Astrocyte (in vitro differentiated cells and primary cell): ENCODE measurements at regions not wholly inside any gene's neighbourhood (a gene's known extent, or its start where the extent isn't known, plus 50 kb on each side); places are given as distances from the start of the nearest gene placed in this dataset.

Source experiments
- DNase-seq: peaks from one replicate; pipeline ENCODE4 v3.0.0-alpha.2; 2010; ENCODE audit warnings: low read depth
- FAIRE-seq: peaks from 2 replicates; lab custom pipeline; 2011; peaks lifted over from hg19 to GRCh38; lab: Jason Lieb, UNC
- H2AFZ ChIP-seq: 2 replicates; pipeline ENCODE4 v1.6.0; 2012; ENCODE audit warnings: low read depth, low read length, inconsistent platforms
- H3K27ac ChIP-seq: 2 replicates; pipeline ENCODE4 v1.5.1; 2011; ENCODE audit warnings: low read depth, low read length, inconsistent platforms
- H3K27me3 ChIP-seq: 2 replicates; pipeline ENCODE4 v1.6.0; 2011; ENCODE audit warnings: low read length, inconsistent platforms; ENCODE audit not compliant: insufficient read depth
- H3K36me3 ChIP-seq: 2 replicates; pipeline ENCODE4 v1.5.1; 2011; ENCODE audit warnings: low read length, inconsistent platforms; ENCODE audit not compliant: insufficient read depth
- H3K4me1 ChIP-seq: 2 replicates; pipeline ENCODE4 v1.5.1; 2011; ENCODE audit warnings: low read length, inconsistent platforms; ENCODE audit not compliant: insufficient read depth
- H3K4me2 ChIP-seq: 2 replicates; pipeline ENCODE4 v1.6.0; 2012; ENCODE audit warnings: low read length, inconsistent platforms
- H3K4me3 ChIP-seq: 2 replicates; pipeline ENCODE4 v1.5.1; 2011; ENCODE audit warnings: low read depth, mild to moderate bottlenecking, low read length, inconsistent platforms; ENCODE audit not compliant: insufficient read depth
- H3K79me2 ChIP-seq: 2 replicates; pipeline ENCODE4 v1.6.0; 2012; ENCODE audit warnings: mild to moderate bottlenecking, low read length, inconsistent platforms; ENCODE audit not compliant: insufficient read depth
- H3K9ac ChIP-seq: 2 replicates; pipeline ENCODE4 v1.6.0; 2012; ENCODE audit warnings: mild to moderate bottlenecking, low read length, inconsistent platforms
- H3K9me3 ChIP-seq: 2 replicates; pipeline ENCODE4 v1.5.1; 2012; ENCODE audit warnings: low read depth, mild to moderate bottlenecking, low read length, inconsistent platforms; ENCODE audit not compliant: insufficient read depth
- H4K20me1 ChIP-seq: 2 replicates; pipeline ENCODE4 v1.6.0; 2012; ENCODE audit warnings: low read length, inconsistent platforms; ENCODE audit not compliant: insufficient read depth
- H3K27ac Mint-ChIP-seq: one replicate; pipeline ENCODE4 v1.8.0; 2021; ENCODE audit warnings: mild to moderate bottlenecking, mixed read lengths; ENCODE audit not compliant: unreplicated experiment
- H3K27me3 Mint-ChIP-seq: one replicate; pipeline ENCODE4 v1.8.0; 2021; ENCODE audit warnings: low read depth, mixed read lengths; ENCODE audit not compliant: unreplicated experiment
- H3K36me3 Mint-ChIP-seq: one replicate; pipeline ENCODE4 v1.8.0; 2021; ENCODE audit warnings: low read depth, mixed read lengths; ENCODE audit not compliant: unreplicated experiment
- H3K4me1 Mint-ChIP-seq: one replicate; pipeline ENCODE4 v1.8.0; 2021; ENCODE audit warnings: low read depth, mixed read lengths; ENCODE audit not compliant: unreplicated experiment
- H3K4me3 Mint-ChIP-seq: one replicate; pipeline ENCODE4 v1.8.0; 2021; ENCODE audit warnings: mild to moderate bottlenecking, moderate library complexity, mixed read lengths; ENCODE audit not compliant: unreplicated experiment
- H3K9me3 Mint-ChIP-seq: one replicate; pipeline ENCODE4 v1.8.0; 2021; ENCODE audit warnings: mild to moderate bottlenecking, mixed read lengths; ENCODE audit not compliant: unreplicated experiment
- CTCF ChIP-seq: IDR thresholded peaks from 2 replicates; pipeline ENCODE4 v1.5.1; 2011; ENCODE audit warnings: low read depth, mild to moderate bottlenecking, inconsistent platforms, low read length, moderate library complexity; ENCODE audit not compliant: insufficient read depth
- EZH2 ChIP-seq: IDR thresholded peaks from 2 replicates; pipeline ENCODE4 v1.6.1; 2012; ENCODE audit warnings: mild to moderate bottlenecking, low read length, inconsistent platforms; ENCODE audit not compliant: insufficient read depth

GRCh38 chr20:40488401-40488800 is 200.6 kb downstream of the MAFB start:
- DNase-seq (no peak), FAIRE-seq (no peak)
- peaks cover 2% of the 10 kb centered on the region for H3K36me3 Mint-ChIP-seq
- no peaks in the 10 kb centered on the region for H3K27me3 ChIP-seq
- no peaks in the 10 kb centered on the region for H3K4me1 ChIP-seq
- H3K27me3 Mint-ChIP-seq: peaks cover 17% of the 10 kb centered on the region
- H2AFZ ChIP-seq: no peak overlapping the region
- H3K27ac Mint-ChIP-seq: no peak overlapping the region
- no peak overlapping the region for H3K4me3 ChIP-seq
- H4K20me1 ChIP-seq: no peaks in the 10 kb centered on the region
- no peaks in the 10 kb centered on the region for H3K79me2 ChIP-seq
- no peak overlapping the region for H3K27ac ChIP-seq
- peaks cover 4% of the 10 kb centered on the region for H3K9me3 Mint-ChIP-seq
- peaks cover 5% of the 10 kb centered on the region for H3K4me1 Mint-ChIP-seq
- no peaks in the 10 kb centered on the region for H3K36me3 ChIP-seq
- TF ChIP-seq EZH2 (no peak), CTCF (no peak)
- H3K4me3 Mint-ChIP-seq: no peak overlapping the region
- no peak overlapping the region for H3K4me2 ChIP-seq
- no peaks in the 10 kb centered on the region for H3K9me3 ChIP-seq
- no peak overlapping the region for H3K9ac ChIP-seq

- FAIRE-seq (no peak), DNase-seq (no peak)
- Histone ChIP-seq H3K4me1 (no peaks in the 10 kb centered on the region), H3K79me2 (no peaks in the 10 kb centered on the region), H3K9ac (no peak overlapping the region), H3K9me3 (no peaks in the 10 kb centered on the region), H4K20me1 (no peaks in the 10 kb centered on the region), H3K4me3 (no peak overlapping the region), H3K4me2 (no peak overlapping the region), H3K27me3 (no peaks in the 10 kb centered on the region), H3K36me3 (no peaks in the 10 kb centered on the region), H2AFZ (no peak overlapping the region), H3K27ac (no peak overlapping the region)
- TF ChIP-seq CTCF (no peak), EZH2 (no peak)
- H3K27me3 Mint-ChIP-seq: peaks cover 11% of the 10 kb centered on the region
- peaks cover 2% of the 10 kb centered on the region for H3K36me3 Mint-ChIP-seq
- peaks cover 5% of the 10 kb centered on the region for H3K4me1 Mint-ChIP-seq
- no peaks in the 10 kb centered on the region for H3K9me3 Mint-ChIP-seq
- no peak overlapping the region for H3K27ac Mint-ChIP-seq
- H3K4me3 Mint-ChIP-seq: no peak overlapping the region
These were observed 202.7 kb downstream of the MAFB start for GRCh38 chr20:40486297-40486696.

GRCh38 chr20:40481743-40482458 is 207.1 kb downstream of the MAFB start:
- TF ChIP-seq EZH2 (no peak), CTCF (no peak)
- no peaks in the 10 kb centered on the region for H3K4me1 ChIP-seq
- H2AFZ ChIP-seq: no peak overlapping the region
- Mint-ChIP-seq H3K27ac (no peak overlapping the region), H3K4me1 (no peaks in the 10 kb centered on the region), H3K27me3 (peaks cover 6% of the 10 kb centered on the region), H3K4me3 (no peak overlapping the region), H3K9me3 (peaks cover 4% of the 10 kb centered on the region), H3K36me3 (no peaks in the 10 kb centered on the region)
- FAIRE-seq (no peak), DNase-seq (no peak)
- no peaks in the 10 kb centered on the region for H3K27me3 ChIP-seq
- H3K27ac ChIP-seq: no peak overlapping the region
- H3K36me3 ChIP-seq: no peaks in the 10 kb centered on the region
- H3K4me3 ChIP-seq: no peak overlapping the region
- H3K4me2 ChIP-seq: no peak overlapping the region
- no peaks in the 10 kb centered on the region for H3K79me2 ChIP-seq
- H3K9ac ChIP-seq: no peak overlapping the region
- H4K20me1 ChIP-seq: no peaks in the 10 kb centered on the region
- no peaks in the 10 kb centered on the region for H3K9me3 ChIP-seq
